Stomach (tissue), 4 donors: ENCODE measurements at regions not wholly inside any gene's neighbourhood (a gene's known extent, or its start where the extent isn't known, plus 50 kb on each side); places are given as distances from the start of the nearest gene placed in this dataset.

Experiments used
- CTCF ChIP-seq, 7 experiments: fragments of 450-650 bp in 4 of 7; fragments of 200-600 bp in 3 of 7; sonication (generic) in 3 of 7; IDR thresholded peaks; one replicate each; pipeline ENCODE4 v1.5.1; 2016 to 2019; ENCODE audit warnings: antibody characterized with exemption in 7 of 7, control low read depth in 2 of 7, mild to moderate bottlenecking in 1 of 7
- EP300 ChIP-seq: sonication (generic); formaldehyde crosslinking; IDR thresholded peaks from one replicate; pipeline ENCODE4 v1.6.1; 2017; ENCODE audit warnings: antibody characterized with exemption
- POLR2A ChIP-seq, 4 donors: fragments of 450-650 bp; IDR thresholded peaks; one replicate each; pipeline ENCODE4 v1.6.1; 2016; ENCODE audit warnings: antibody characterized with exemption in 4 of 4, control low read depth in 2 of 4, mild to moderate bottlenecking in 1 of 4, moderate library complexity in 1 of 4
- POLR2AphosphoS5 ChIP-seq, 3 donors: sonication (generic); formaldehyde crosslinking; IDR thresholded peaks; one replicate each; pipeline ENCODE4 v1.6.1; 2016; ENCODE audit warnings: antibody characterized with exemption in 3 of 3

- TF ChIP-seq CTCF (IDR thresholded peaks at IDR 0.05) (no peak), EP300 (no peak), POLR2AphosphoS5 (IDR thresholded peaks at IDR 0.05) (no peak), POLR2A (IDR thresholded peaks at IDR 0.05) (no peak)
Observed at GRCh38 chr5:68408345-68408871, 192.9 kb downstream of the PIK3R1 start.
